Peyer's patch (tissue), 4 donors: ENCODE measurements at regions not wholly inside any gene's neighbourhood (a gene's known extent, or its start where the extent isn't known, plus 50 kb on each side); places are given as distances from the start of the nearest gene placed in this dataset.

Experiments
- DNase-seq, 3 donors: peaks; one replicate each; pipeline ENCODE4 v3.0.0-alpha.2; 2017 to 2019
- H3K27ac ChIP-seq, 4 donors: fragments of 200-600 bp; sonication (generic); one replicate each; pipeline ENCODE4 v1.5.1; 2016 to 2019
- H3K27me3 ChIP-seq, 2 donors: fragments of 200-600 bp; sonication (generic); one replicate each; pipeline ENCODE4 v1.5.1; 2019
- H3K36me3 ChIP-seq, 3 donors: fragments of 200-600 bp; sonication (generic); one replicate each; pipeline ENCODE4 v1.5.1; 2016 to 2019
- H3K4me1 ChIP-seq, 4 donors: fragments of 200-600 bp; sonication (generic); one replicate each; pipeline ENCODE4 v1.5.1; 2016 to 2019
- H3K4me3 ChIP-seq, 4 donors: fragments of 200-600 bp; sonication (generic); 1 replicate in 3 of 4; 2 replicates in 1 of 4; pipeline ENCODE4 v1.5.1; 2016 to 2019; ENCODE audit warnings: mild to moderate bottlenecking in 1 of 4
- H3K9me3 ChIP-seq, 4 donors: fragments of 200-600 bp; sonication (generic); one replicate each; pipeline ENCODE4 v1.5.1; 2016 to 2019; ENCODE audit warnings: mild to moderate bottlenecking in 1 of 4
- CTCF ChIP-seq, 6 experiments: fragments of 450-650 bp in 4 of 6; fragments of 200-600 bp in 2 of 6; sonication (generic) in 1 of 6; IDR thresholded peaks; one replicate each; pipeline ENCODE4 v1.5.1; 2017 to 2019; ENCODE audit warnings: antibody characterized with exemption in 6 of 6, mild to moderate bottlenecking in 3 of 6, moderate library complexity in 1 of 6
- POLR2A ChIP-seq, 2 donors: fragments of 450-650 bp; IDR thresholded peaks; one replicate each; pipeline ENCODE4 v1.5.1; 2017; ENCODE audit warnings: antibody characterized with exemption in 2 of 2, mild to moderate bottlenecking in 2 of 2, moderate library complexity in 2 of 2

GRCh38 chr5:2271316-2271715, 388.6 kb upstream of the IRX4 start:
- no peak for DNase-seq
- no peaks in the 10 kb centered on the region for H3K36me3 ChIP-seq
- H3K4me1 ChIP-seq: no peaks in the 10 kb centered on the region
- H3K9me3 ChIP-seq: no peaks in the 10 kb centered on the region
- no peaks in the 10 kb centered on the region for H3K27me3 ChIP-seq
- H3K4me3 ChIP-seq: no peak overlapping the region
- TF ChIP-seq POLR2A (IDR thresholded peaks at IDR 0.05) (no peak), CTCF (IDR thresholded peaks at IDR 0.05) (no peak)
- H3K27ac ChIP-seq: no peak overlapping the region

GRCh38 chr5:2270467-2270866, 387.7 kb upstream of the IRX4 start:
- Histone ChIP-seq H3K4me3 (no peak overlapping the region), H3K9me3 (no peaks in the 10 kb centered on the region), H3K27me3 (no peaks in the 10 kb centered on the region), H3K36me3 (no peaks in the 10 kb centered on the region), H3K27ac (no peak overlapping the region), H3K4me1 (no peaks in the 10 kb centered on the region)
- DNase-seq: no peak
- TF ChIP-seq POLR2A (IDR thresholded peaks at IDR 0.05) (no peak), CTCF (IDR thresholded peaks at IDR 0.05) (no peak)

- Histone ChIP-seq H3K27ac (no peak overlapping the region), H3K4me3 (no peak overlapping the region), H3K27me3 (no peaks in the 10 kb centered on the region), H3K9me3 (no peaks in the 10 kb centered on the region), H3K36me3 (no peaks in the 10 kb centered on the region), H3K4me1 (no peaks in the 10 kb centered on the region)
- DNase-seq: no peak
- TF ChIP-seq POLR2A (IDR thresholded peaks at IDR 0.05) (no peak), CTCF (IDR thresholded peaks at IDR 0.05) (no peak)
Observed at GRCh38 chr5:2269656-2270055, 386.9 kb upstream of the IRX4 start.

- TF ChIP-seq CTCF (IDR thresholded peaks at IDR 0.05) (no peak), POLR2A (IDR thresholded peaks at IDR 0.05) (no peak)
- Histone ChIP-seq H3K4me1 (no peaks in the 10 kb centered on the region), H3K9me3 (no peaks in the 10 kb centered on the region), H3K27me3 (no peaks in the 10 kb centered on the region), H3K27ac (no peak overlapping the region), H3K4me3 (no peak overlapping the region), H3K36me3 (no peaks in the 10 kb centered on the region)
- no peak for DNase-seq
Observed at GRCh38 chr5:2267991-2268390, 385.3 kb upstream of the IRX4 start.

DNA sequence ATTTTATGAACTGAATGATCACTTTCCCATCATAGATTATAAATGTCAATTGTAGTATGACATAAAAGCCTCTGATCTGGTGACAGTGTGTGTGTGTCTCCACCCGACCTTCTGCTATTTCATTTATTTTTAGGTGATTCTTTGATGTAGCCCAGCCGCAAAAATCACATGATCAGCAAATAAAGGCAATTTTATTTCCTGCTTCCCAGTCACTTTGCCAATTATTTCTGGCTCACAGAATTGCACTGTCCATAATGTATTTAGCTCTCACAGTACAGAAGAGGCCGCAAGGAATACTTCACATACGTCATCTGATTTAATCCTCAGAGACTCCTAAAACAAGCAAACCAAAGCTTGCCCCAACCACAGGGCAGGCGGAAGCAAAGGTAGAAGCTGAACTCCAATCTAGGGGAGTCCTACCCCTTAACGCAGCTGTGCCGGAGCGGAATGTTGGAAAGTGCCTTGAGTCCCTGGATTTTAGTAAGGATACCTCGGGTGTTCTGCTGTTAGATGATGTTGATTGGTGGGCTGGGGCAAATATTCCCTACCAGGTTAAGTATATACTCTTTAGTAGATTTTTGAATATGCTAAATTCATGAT, 384.0 kb upstream of the IRX4 start:
- Histone ChIP-seq H3K4me3 (no peak overlapping the region), H3K4me1 (no peaks in the 10 kb centered on the region), H3K27me3 (no peaks in the 10 kb centered on the region), H3K36me3 (no peaks in the 10 kb centered on the region), H3K9me3 (no peaks in the 10 kb centered on the region), H3K27ac (no peak overlapping the region)
- TF ChIP-seq POLR2A (IDR thresholded peaks at IDR 0.05): no peak
- TF ChIP-seq CTCF (IDR thresholded peaks at IDR 0.05): no peak
- DNase-seq: no peak

DNA sequence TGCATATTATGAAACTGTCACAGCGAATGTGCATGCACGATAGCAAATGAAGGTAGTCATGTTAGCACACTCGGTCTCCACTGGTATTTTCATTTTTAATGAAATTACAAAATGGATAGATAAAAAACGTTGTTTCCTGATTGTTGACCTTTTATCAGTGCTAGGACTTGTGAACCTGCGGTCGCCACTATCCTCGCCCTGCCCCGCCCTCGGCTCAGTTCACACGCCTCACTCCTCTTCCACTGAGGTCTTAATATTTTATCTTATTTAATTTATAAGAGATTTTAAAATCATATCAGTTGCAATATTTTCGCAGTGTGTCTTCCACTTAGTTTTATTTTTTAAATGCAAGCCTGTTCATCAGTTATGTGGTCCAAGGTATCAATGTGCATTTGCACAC, 382.6 kb upstream of the IRX4 start:
- Histone ChIP-seq H3K27ac (no peak overlapping the region), H3K36me3 (no peaks in the 10 kb centered on the region), H3K4me3 (no peak overlapping the region), H3K4me1 (no peaks in the 10 kb centered on the region), H3K9me3 (no peaks in the 10 kb centered on the region), H3K27me3 (no peaks in the 10 kb centered on the region)
- no peak for DNase-seq
- TF ChIP-seq POLR2A (IDR thresholded peaks at IDR 0.05): no peak
- no peak for TF ChIP-seq CTCF (IDR thresholded peaks at IDR 0.05)
